SK-N-SH treated with all-trans-retinoic acid at 6 μM for 48 hours (cell line): ENCODE measurements at regions not wholly inside any gene's neighbourhood (a gene's known extent, or its start where the extent isn't known, plus 50 kb on each side); places are given as distances from the start of the nearest gene placed in this dataset.

Experiments used
- CSDC2 ChIP-seq: fragments of 250-450 bp; sonication (Bioruptor Pico); IDR thresholded peaks from 2 replicates; pipeline ENCODE4 v1.5.0; 2020; ENCODE audit warnings: mild to moderate bottlenecking, moderate library complexity
- PATZ1 ChIP-seq: fragments of 250-450 bp; sonication (Bioruptor Pico); IDR thresholded peaks from 2 replicates; pipeline ENCODE4 v1.8.0; 2020; ENCODE audit warnings: mild to moderate bottlenecking, moderate library complexity, borderline replicate concordance
- PPARA ChIP-seq: fragments of 250-450 bp; sonication (Bioruptor Pico); IDR thresholded peaks from 2 replicates; pipeline ENCODE4 v1.5.0; 2020; ENCODE audit warnings: mild to moderate bottlenecking, borderline replicate concordance
- RARB ChIP-seq: fragments of 250-450 bp; sonication (Bioruptor Pico); IDR thresholded peaks from 2 replicates; pipeline ENCODE4 v1.8.0; 2021; ENCODE audit warnings: mild to moderate bottlenecking, moderate library complexity
- ZFP30 ChIP-seq: fragments of 450-650 bp; formaldehyde crosslinking; IDR thresholded peaks from 2 replicates; pipeline ENCODE4 v1.5.0; 2022; ENCODE audit warnings: mild to moderate bottlenecking, moderate library complexity

DNA sequence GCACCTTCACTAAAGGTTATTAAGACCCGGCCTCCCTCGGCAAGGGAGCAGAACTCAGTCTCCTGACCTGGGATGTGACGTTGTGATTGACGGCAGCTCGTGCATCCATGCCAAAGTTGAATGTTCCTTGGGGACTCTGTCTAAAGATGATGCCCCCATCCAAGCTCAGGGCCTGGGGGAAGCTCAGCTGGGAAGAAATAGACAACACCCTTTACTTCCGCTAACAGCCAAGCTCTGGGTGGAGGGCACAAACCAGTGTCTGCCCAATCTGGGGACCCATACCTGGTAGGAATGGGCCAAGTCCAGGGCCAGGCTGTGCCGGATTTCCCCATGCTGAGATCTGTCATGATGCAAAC lies 95.4 kb downstream of the RMI2 start:
- TF ChIP-seq PPARA (no peak), ZFP30 (CRISPR knock-in tag) (no peak), RARB (CRISPR knock-in tag) (no peak), CSDC2 (CRISPR knock-in tag) (no peak), PATZ1 (CRISPR knock-in tag) (no peak)
